ENCODE measurements at regions not wholly inside any gene's neighbourhood (a gene's known extent, or its start where the extent isn't known, plus 50 kb on each side); places are given as distances from the start of the nearest gene placed in this dataset.
"Not testable (repeated sequence)": the region's sequence is repeated elsewhere in the genome, so short reads cannot be mapped to it uniquely, and the experiment has no call there.

DNA sequence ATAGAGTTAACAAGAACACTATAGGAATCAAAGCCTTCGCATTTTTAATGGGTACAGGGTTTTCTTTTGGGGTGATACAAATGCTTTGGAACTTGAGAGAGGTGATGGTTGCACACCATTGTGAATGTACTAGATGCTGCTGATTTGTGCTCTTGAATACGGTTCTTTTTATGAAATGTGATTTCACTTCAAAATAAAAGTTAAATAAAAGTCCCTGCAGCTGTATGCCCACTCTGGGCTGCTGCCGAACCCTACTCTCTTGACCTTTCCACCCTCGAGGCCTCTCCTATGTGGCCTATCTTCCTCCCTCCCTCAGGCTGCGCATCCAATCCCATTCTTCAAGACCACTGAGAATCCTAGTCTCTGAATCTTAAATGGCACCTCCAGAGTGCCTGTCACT is 168.5 kb upstream of the AJAP1 start:
- H3K27me3 Mint-ChIP-seq, result peaks cover 10 to 19% of the 10 kb centered on the region in 2 donors
- ChIA-PET CTCF (no interaction called here), POLR2A (no interaction called here)
- H3K9me3 Mint-ChIP-seq, result peaks cover 0 to 3% (median 0%) of the 10 kb centered on the region in 5 donors
- Histone ChIP-seq H3K36me3 (ENCODE audit: insufficient read depth, low read length) (no peaks in the 10 kb centered on the region), H3K4me3 (ENCODE audit: low read length) (no peak overlapping the region), H3K9me3 (ENCODE audit: low read length) (no peaks in the 10 kb centered on the region), H3K27me3 (ENCODE audit: insufficient read depth, low read length, poor library complexity, severe bottlenecking) (no peaks in the 10 kb centered on the region), H3K4me1 (ENCODE audit: insufficient read depth, low read length) (no peaks in the 10 kb centered on the region), H3K27ac (ENCODE audit: low read depth, low read length) (no peak overlapping the region)
- H3K4me1 Mint-ChIP-seq, result no peaks in the 10 kb centered on the region
- H3K27ac Mint-ChIP-seq, result no peak overlapping the region
- peaks cover 0 to 1% (median 0%) of the 10 kb centered on the region in 3 donors for H3K36me3 Mint-ChIP-seq
- H3K4me3 Mint-ChIP-seq, result no peak overlapping the region
- DNase-seq, result no peak

DNA sequence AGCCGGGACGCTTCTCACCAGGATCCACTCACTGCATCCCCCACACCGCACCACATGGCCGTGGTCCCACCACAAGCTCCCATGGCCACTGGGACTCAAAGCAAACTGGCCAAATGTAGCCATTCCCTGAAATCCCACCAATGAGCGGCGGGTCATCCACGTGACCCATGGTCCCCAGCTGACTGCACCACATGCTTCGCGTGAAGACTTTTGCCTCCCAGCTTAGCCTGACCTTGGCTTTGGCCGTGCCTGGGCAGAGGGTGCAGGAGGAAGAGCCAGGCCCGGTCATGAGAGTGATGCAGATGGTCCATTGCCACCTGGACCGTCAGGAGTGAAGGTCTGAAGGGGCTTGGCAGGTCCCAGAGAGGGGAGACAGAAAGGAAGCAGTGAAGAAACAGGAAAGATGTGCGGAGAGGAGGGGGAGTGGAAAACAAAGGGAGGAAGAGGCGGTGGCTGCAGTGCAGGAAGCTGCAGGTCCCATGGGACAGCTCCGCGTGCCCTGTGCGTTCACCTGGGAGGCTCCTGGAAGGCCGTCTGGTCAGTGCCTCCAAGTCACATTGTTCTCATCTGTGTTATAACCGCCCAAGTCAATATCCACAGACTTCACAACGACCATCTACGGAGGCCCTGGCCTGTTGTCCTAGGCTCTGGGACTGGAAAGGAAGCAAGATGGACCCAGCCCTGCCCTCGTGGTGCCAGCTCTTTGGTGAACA is 167.8 kb upstream of the AJAP1 start:
- H3K4me1 Mint-ChIP-seq, result no peaks in the 10 kb centered on the region
- DNase-seq, result no peak
- Histone ChIP-seq H3K4me3 (ENCODE audit: low read length) (no peak overlapping the region), H3K9me3 (ENCODE audit: low read length) (no peaks in the 10 kb centered on the region), H3K4me1 (ENCODE audit: insufficient read depth, low read length) (no peaks in the 10 kb centered on the region), H3K27ac (ENCODE audit: low read depth, low read length) (no peak overlapping the region), H3K36me3 (ENCODE audit: insufficient read depth, low read length) (no peaks in the 10 kb centered on the region), H3K27me3 (ENCODE audit: insufficient read depth, low read length, poor library complexity, severe bottlenecking) (no peaks in the 10 kb centered on the region)
- H3K9me3 Mint-ChIP-seq, result peaks cover 0 to 5% (median 0%) of the 10 kb centered on the region in 5 donors
- H3K36me3 Mint-ChIP-seq, result peaks cover 0 to 1% (median 0%) of the 10 kb centered on the region in 3 donors
- H3K27me3 Mint-ChIP-seq, result peaks cover 14 to 19% of the 10 kb centered on the region in 2 donors
- H3K27ac Mint-ChIP-seq, result no peak overlapping the region
- CTCF ChIA-PET, result no interaction called here
- POLR2A ChIA-PET, result no interaction called here
- no peak overlapping the region for H3K4me3 Mint-ChIP-seq

DNA sequence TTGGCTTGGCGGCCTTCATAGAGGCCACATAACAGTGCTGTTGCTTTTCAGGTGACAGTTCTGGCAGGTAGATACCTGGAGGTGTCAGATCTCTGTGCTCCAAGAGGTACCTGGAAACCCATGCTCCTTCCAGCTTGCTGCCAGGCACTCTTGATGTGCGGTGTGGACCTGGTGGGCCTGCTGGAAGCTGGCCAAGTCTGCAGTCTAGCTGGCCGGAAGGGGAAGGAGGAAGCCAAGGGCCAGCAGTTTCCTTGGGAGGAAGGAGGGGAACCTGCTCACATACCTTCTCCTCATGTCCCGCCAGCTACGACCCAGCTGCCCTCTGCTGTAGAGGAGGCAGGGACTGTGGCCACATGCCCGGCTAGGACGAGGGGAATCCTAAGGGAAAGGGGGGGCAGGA is 166.4 kb upstream of the AJAP1 start:
- no peak overlapping the region for H3K27ac Mint-ChIP-seq
- H3K4me1 Mint-ChIP-seq, result no peaks in the 10 kb centered on the region
- no peaks in the 10 kb centered on the region for H3K27me3 ChIP-seq (ENCODE audit: insufficient read depth, low read length, poor library complexity, severe bottlenecking)
- no peak overlapping the region for H3K27ac ChIP-seq (ENCODE audit: low read depth, low read length)
- H3K4me3 Mint-ChIP-seq, result no peak overlapping the region
- peaks cover 0 to 5% (median 0%) of the 10 kb centered on the region in 5 donors for H3K9me3 Mint-ChIP-seq
- H3K36me3 Mint-ChIP-seq, result peaks cover 0 to 1% (median 0%) of the 10 kb centered on the region in 3 donors
- no peak for DNase-seq
- no peak overlapping the region for H3K4me3 ChIP-seq (ENCODE audit: low read length)
- peaks cover 14 to 25% of the 10 kb centered on the region in 2 donors for H3K27me3 Mint-ChIP-seq
- H3K9me3 ChIP-seq (ENCODE audit: low read length), result no peaks in the 10 kb centered on the region
- ChIA-PET POLR2A (no interaction called here), CTCF (no interaction called here)
- H3K4me1 ChIP-seq (ENCODE audit: insufficient read depth, low read length), result no peaks in the 10 kb centered on the region
- H3K36me3 ChIP-seq (ENCODE audit: insufficient read depth, low read length), result no peaks in the 10 kb centered on the region

DNA sequence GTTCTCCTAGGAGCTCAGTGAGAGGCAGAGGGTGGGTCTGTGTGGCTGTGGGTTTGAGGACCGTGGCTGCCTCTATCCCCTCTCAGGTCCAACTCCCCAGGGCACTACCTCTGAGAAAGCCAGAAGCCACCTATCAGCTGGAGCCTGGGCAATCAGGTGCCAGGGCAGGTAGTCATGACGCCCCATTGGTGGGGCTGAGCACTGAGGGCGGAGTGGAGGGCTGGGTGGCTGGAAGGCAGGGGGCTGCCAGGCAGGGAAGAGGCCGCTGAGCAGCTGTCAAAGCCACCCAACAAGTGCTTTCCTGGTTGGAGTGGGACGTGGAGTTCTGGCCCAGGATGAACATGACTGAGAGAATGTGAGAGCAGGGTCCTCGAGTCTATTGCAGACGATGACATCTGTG is 164.9 kb upstream of the AJAP1 start:
- no peak for DNase-seq
- Mint-ChIP-seq H3K27me3 (peaks cover 16 to 22% of the 10 kb centered on the region in 2 donors), H3K4me3 (no peak overlapping the region), H3K27ac (peak overlapping the region in 1 of 8 donors; percentile 36), H3K9me3 (peaks cover 0 to 3% (median 0%) of the 10 kb centered on the region in 5 donors), H3K4me1 (no peaks in the 10 kb centered on the region), H3K36me3 (peaks cover 0 to 1% (median 0%) of the 10 kb centered on the region in 3 donors)
- Histone ChIP-seq H3K4me3 (ENCODE audit: low read length) (no peak overlapping the region), H3K36me3 (ENCODE audit: insufficient read depth, low read length) (no peaks in the 10 kb centered on the region), H3K9me3 (ENCODE audit: low read length) (no peaks in the 10 kb centered on the region), H3K27me3 (ENCODE audit: insufficient read depth, low read length, poor library complexity, severe bottlenecking) (no peaks in the 10 kb centered on the region), H3K4me1 (ENCODE audit: insufficient read depth, low read length) (no peaks in the 10 kb centered on the region), H3K27ac (ENCODE audit: low read depth, low read length) (no peak overlapping the region)
- ChIA-PET POLR2A (no interaction called here), CTCF (no interaction called here)

DNA sequence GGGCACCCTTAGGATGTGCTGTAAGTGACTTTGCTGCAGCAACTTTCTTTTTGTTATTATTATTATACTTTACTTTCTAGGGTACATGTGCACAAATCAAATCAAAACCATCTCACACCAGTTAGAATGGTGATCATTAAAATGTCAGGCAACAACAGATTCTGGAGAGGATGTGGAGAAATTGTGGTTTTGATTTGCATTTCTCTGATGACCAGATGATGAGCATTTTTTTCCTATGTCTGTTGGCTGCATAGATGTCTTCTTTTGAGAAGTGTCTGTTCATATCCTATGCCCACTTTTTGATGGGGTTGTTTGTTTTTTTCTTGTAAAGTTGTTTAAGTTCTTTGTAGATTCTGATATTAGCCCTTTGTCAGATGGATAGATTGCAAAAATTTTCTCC is 164.4 kb upstream of the AJAP1 start:
- H3K27ac Mint-ChIP-seq; H3K4me1 ChIP-seq (ENCODE audit: insufficient read depth, low read length); POLR2A ChIA-PET: not testable (repeated sequence)

DNA sequence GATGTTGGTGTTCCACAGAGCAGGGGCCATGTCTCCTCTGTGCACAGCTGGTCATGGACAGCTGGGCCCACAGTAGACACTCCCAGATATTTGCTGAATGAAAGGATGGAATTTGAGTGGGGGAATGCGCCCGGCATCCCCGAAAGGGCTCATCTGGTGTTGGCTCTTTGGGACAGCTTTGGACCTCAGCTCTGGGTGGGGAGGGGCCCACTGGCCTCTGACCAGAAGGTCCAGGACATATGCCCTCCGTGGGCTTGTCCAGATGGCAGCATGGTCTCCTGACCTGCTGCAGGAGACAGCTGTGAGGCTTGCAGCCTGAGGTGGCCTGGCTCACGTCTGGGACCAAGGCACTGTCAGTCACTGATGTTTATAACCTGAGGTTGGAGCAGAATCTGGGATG is 160.4 kb upstream of the AJAP1 start:
- Histone ChIP-seq H3K36me3 (ENCODE audit: insufficient read depth, low read length) (no peaks in the 10 kb centered on the region), H3K27ac (ENCODE audit: low read depth, low read length) (no peak overlapping the region), H3K9me3 (ENCODE audit: low read length) (no peaks in the 10 kb centered on the region)

More for the DNA sequence above, 164.4 kb upstream of the AJAP1 start:
- H3K9me3 Mint-ChIP-seq; CTCF ChIA-PET; H3K27ac ChIP-seq (ENCODE audit: low read depth, low read length); H3K36me3 Mint-ChIP-seq; H3K36me3 ChIP-seq (ENCODE audit: insufficient read depth, low read length); H3K4me1 Mint-ChIP-seq; DNase-seq; H3K9me3 ChIP-seq (ENCODE audit: low read length); H3K4me3 Mint-ChIP-seq; H3K27me3 ChIP-seq (ENCODE audit: insufficient read depth, low read length, poor library complexity, severe bottlenecking); H3K4me3 ChIP-seq (ENCODE audit: low read length): not testable (repeated sequence)
- H3K27me3 Mint-ChIP-seq, result peaks cover 16 to 22% of the 10 kb centered on the region in 2 donors

DNA sequence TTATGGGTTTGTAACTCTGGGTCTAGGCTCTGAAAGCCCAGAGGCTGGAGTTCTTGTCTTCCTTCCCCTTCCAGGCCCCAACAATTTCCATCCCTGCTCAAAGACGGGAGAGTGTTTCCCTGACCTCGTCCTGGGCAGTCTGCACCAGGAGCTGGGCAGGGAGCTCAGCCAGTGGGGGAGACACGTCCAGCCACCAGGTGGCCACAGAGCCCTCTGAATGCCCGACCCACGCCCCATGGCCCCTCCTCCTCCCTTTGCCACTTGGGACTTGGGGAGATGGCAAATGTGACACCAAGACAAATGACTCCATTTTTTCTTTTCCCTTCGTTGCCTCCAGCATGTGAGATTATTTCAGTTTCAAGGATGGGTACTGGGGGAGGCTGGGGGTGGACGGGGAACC is 159.9 kb upstream of the AJAP1 start:
- Mint-ChIP-seq H3K9me3 (peaks cover 0 to 6% (median 0%) of the 10 kb centered on the region in 5 donors), H3K36me3 (no peaks in the 10 kb centered on the region), H3K4me3 (no peak overlapping the region), H3K4me1 (no peaks in the 10 kb centered on the region), H3K27me3 (peaks cover 6 to 13% of the 10 kb centered on the region in 2 donors), H3K27ac (no peak overlapping the region)
- Histone ChIP-seq H3K9me3 (ENCODE audit: low read length) (no peaks in the 10 kb centered on the region), H3K4me1 (ENCODE audit: insufficient read depth, low read length) (no peaks in the 10 kb centered on the region), H3K4me3 (ENCODE audit: low read length) (no peak overlapping the region), H3K27ac (ENCODE audit: low read depth, low read length) (no peak overlapping the region), H3K36me3 (ENCODE audit: insufficient read depth, low read length) (no peaks in the 10 kb centered on the region), H3K27me3 (ENCODE audit: insufficient read depth, low read length, poor library complexity, severe bottlenecking) (no peaks in the 10 kb centered on the region)
- POLR2A ChIA-PET, result no interaction called here
- CTCF ChIA-PET, result no interaction called here
- DNase-seq, result no peak

More for the DNA sequence above, 160.4 kb upstream of the AJAP1 start:
- ChIA-PET CTCF (no interaction called here), POLR2A (no interaction called here)
- H3K4me3 Mint-ChIP-seq, result no peak overlapping the region
- H3K4me1 Mint-ChIP-seq, result no peaks in the 10 kb centered on the region
- Histone ChIP-seq H3K4me3 (ENCODE audit: low read length) (no peak overlapping the region), H3K27me3 (ENCODE audit: insufficient read depth, low read length, poor library complexity, severe bottlenecking) (no peaks in the 10 kb centered on the region), H3K4me1 (ENCODE audit: insufficient read depth, low read length) (no peaks in the 10 kb centered on the region)
- H3K27me3 Mint-ChIP-seq, result peaks cover 7 to 13% of the 10 kb centered on the region in 2 donors
- H3K9me3 Mint-ChIP-seq, result peaks cover 0 to 3% (median 0%) of the 10 kb centered on the region in 5 donors
- DNase-seq, result no peak
- no peak overlapping the region for H3K27ac Mint-ChIP-seq
- H3K36me3 Mint-ChIP-seq, result no peaks in the 10 kb centered on the region

DNA sequence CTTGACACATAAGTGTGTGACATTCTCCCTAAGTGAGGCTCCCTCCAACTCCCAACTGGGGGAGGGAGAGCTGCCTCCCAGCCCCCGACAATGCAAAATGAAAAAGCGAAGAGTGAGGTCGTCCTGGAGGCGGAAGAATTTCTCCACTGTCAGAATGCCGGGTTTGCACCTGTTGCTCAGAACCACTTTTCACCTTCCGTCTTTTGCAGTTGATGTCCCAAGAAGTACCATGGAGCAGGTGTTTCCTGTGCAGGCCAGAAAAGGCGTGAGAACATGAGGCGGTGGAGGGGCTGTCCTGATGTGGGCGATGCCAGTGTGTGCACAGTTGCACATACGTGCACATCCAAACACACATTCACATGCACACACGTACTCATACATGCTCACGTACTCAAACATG is 158.6 kb upstream of the AJAP1 start:
- Mint-ChIP-seq H3K36me3 (no peaks in the 10 kb centered on the region), H3K27ac (no peak overlapping the region), H3K4me1 (no peaks in the 10 kb centered on the region), H3K4me3 (no peak overlapping the region), H3K9me3 (peaks cover 0 to 5% (median 0%) of the 10 kb centered on the region in 5 donors), H3K27me3 (peaks cover 6 to 13% of the 10 kb centered on the region in 2 donors)
- POLR2A ChIA-PET, result no interaction called here
- H3K4me3 ChIP-seq (ENCODE audit: low read length), result no peak overlapping the region
- H3K27me3 ChIP-seq (ENCODE audit: insufficient read depth, low read length, poor library complexity, severe bottlenecking), result no peaks in the 10 kb centered on the region
- no peaks in the 10 kb centered on the region for H3K36me3 ChIP-seq (ENCODE audit: insufficient read depth, low read length)
- H3K9me3 ChIP-seq (ENCODE audit: low read length), result no peaks in the 10 kb centered on the region
- CTCF ChIA-PET, result no interaction called here
- no peak overlapping the region for H3K27ac ChIP-seq (ENCODE audit: low read depth, low read length)
- DNase-seq, result no peak
- no peaks in the 10 kb centered on the region for H3K4me1 ChIP-seq (ENCODE audit: insufficient read depth, low read length)

Data from CD8-positive, alpha-beta memory T cell (primary cell).